Activated CD4-positive, alpha-beta T cell treated with anti-CD3 and anti-CD28 coated beads, Interleukin-2, Interleukin-6, amounts not matched to agents 100 ng/mL and 50 ng/mL, durations not matched to agents 16 hours and 8 hours (primary cell): ENCODE measurements at regions not wholly inside any gene's neighbourhood (a gene's known extent, or its start where the extent isn't known, plus 50 kb on each side); places are given as distances from the start of the nearest gene placed in this dataset.

Experiments
- DNase-seq: peaks from one replicate; pipeline ENCODE4 v3.0.0-alpha.2; 2020

GRCh38 chr20:54272901-54273488 is 65.1 kb downstream of the PFDN4 start:
- no peak for DNase-seq

GRCh38 chr20:54275359-54276111 is 67.6 kb downstream of the PFDN4 start:
- DNase-seq: no peak

GRCh38 chr20:54276577-54277169 is 68.8 kb downstream of the PFDN4 start:
- DNase-seq: no peak

- DNase-seq: no peak
These were observed 70.4 kb downstream of the PFDN4 start for GRCh38 chr20:54278262-54278661.

- DNase-seq: no peak
These were observed 74.7 kb downstream of the PFDN4 start for GRCh38 chr20:54282625-54283024.

GRCh38 chr20:54283253-54283652 is 75.4 kb downstream of the PFDN4 start:
- no peak for DNase-seq

- DNase-seq: peak; percentile 70
These were observed 77.2 kb downstream of the PFDN4 start for GRCh38 chr20:54284928-54285704.

- DNase-seq: no peak
These were observed 82.7 kb downstream of the PFDN4 start for GRCh38 chr20:54290636-54291035.

- DNase-seq: no peak
These were observed 83.6 kb downstream of the PFDN4 start for GRCh38 chr20:54291339-54292010.

GRCh38 chr20:54292185-54292584 is 84.3 kb downstream of the PFDN4 start:
- DNase-seq: no peak

GRCh38 chr20:54293526-54293925 is 85.6 kb downstream of the PFDN4 start:
- DNase-seq: no peak

- DNase-seq: no peak
These were observed 86.2 kb downstream of the PFDN4 start for GRCh38 chr20:54294094-54294493.

GRCh38 chr20:54295686-54296085 is 87.8 kb downstream of the PFDN4 start:
- no peak for DNase-seq

- no peak for DNase-seq
These were observed 97.5 kb downstream of the PFDN4 start for GRCh38 chr20:54305421-54305820.

GRCh38 chr20:54306985-54307710 is 99.3 kb downstream of the PFDN4 start:
- no peak for DNase-seq

GRCh38 chr20:54308804-54309203 is 100.9 kb downstream of the PFDN4 start:
- DNase-seq: no peak

- no peak for DNase-seq
These were observed 111.0 kb downstream of the PFDN4 start for GRCh38 chr20:54318892-54319291.

- peak; percentile 28 for DNase-seq
These were observed 112.3 kb downstream of the PFDN4 start for GRCh38 chr20:54320148-54320607.

GRCh38 chr20:54321352-54322087 is 113.6 kb downstream of the PFDN4 start:
- no peak for DNase-seq

- no peak for DNase-seq
These were observed 115.4 kb downstream of the PFDN4 start for GRCh38 chr20:54323227-54323734.

- DNase-seq: no peak
These were observed 116.2 kb downstream of the PFDN4 start for GRCh38 chr20:54324041-54324440.
